Natural killer cell (primary cell): ENCODE measurements at regions not wholly inside any gene's neighbourhood (a gene's known extent, or its start where the extent isn't known, plus 50 kb on each side); places are given as distances from the start of the nearest gene placed in this dataset.

ENCODE experiments used
- ATAC-seq, 3 donors: fragments of 150-1000 bp in 2 of 3; fragments of 200-7000 bp in 1 of 3; cut with Tn5 transposase; 1 replicate in 1 of 3; 2 replicates in 2 of 3; pipeline ENCODE4 v1.10.0; 2021; ENCODE audit warnings: mild to moderate bottlenecking in 2 of 3, moderate library complexity in 2 of 3
- DNase-seq, 2 donors: peaks; one replicate each; pipeline versions ENCODE4 v3.0.0 to v3.0.0-alpha.2; 2013 to 2021; ENCODE audit warnings: mixed read lengths in 1 of 2
- H3K27ac ChIP-seq: one replicate; pipeline ENCODE4 v1.5.1; 2013; ENCODE audit warnings: mild to moderate bottlenecking, low read length
- H3K27me3 ChIP-seq: one replicate; pipeline ENCODE4 v1.6.1; 2013; ENCODE audit warnings: low read length; ENCODE audit not compliant: control insufficient read depth, insufficient read depth
- H3K36me3 ChIP-seq: one replicate; pipeline ENCODE4 v1.6.1; 2013; ENCODE audit warnings: low read length; ENCODE audit not compliant: control insufficient read depth, insufficient read depth
- H3K4me1 ChIP-seq: one replicate; pipeline ENCODE4 v1.6.1; 2013; ENCODE audit warnings: low read length; ENCODE audit not compliant: control insufficient read depth, insufficient read depth
- H3K4me3 ChIP-seq: one replicate; pipeline ENCODE4 v1.5.1; 2013; ENCODE audit warnings: low read length
- H3K9me3 ChIP-seq: one replicate; pipeline ENCODE4 v1.6.1; 2013; ENCODE audit warnings: low read length; ENCODE audit not compliant: control insufficient read depth, insufficient read depth
- H3K27ac Mint-ChIP-seq, 2 donors: one replicate each; pipeline ENCODE4 v1.8.0; 2022; ENCODE audit warnings: mild to moderate bottlenecking in 2 of 2, mixed read lengths in 2 of 2, moderate library complexity in 1 of 2
- H3K27me3 Mint-ChIP-seq, 2 donors: one replicate each; pipeline ENCODE4 v1.8.0; 2022; ENCODE audit warnings: low read depth in 2 of 2, mixed read lengths in 2 of 2
- H3K36me3 Mint-ChIP-seq: one replicate; pipeline ENCODE4 v1.8.0; 2022; ENCODE audit warnings: mixed read lengths
- H3K4me1 Mint-ChIP-seq, 2 donors: one replicate each; pipeline ENCODE4 v1.8.0; 2022; ENCODE audit warnings: mixed read lengths in 2 of 2
- H3K4me3 Mint-ChIP-seq: one replicate; pipeline ENCODE4 v1.8.0; 2022; ENCODE audit warnings: mild to moderate bottlenecking, moderate library complexity, mixed read lengths
- H3K9me3 Mint-ChIP-seq, 2 donors: one replicate each; pipeline ENCODE4 v1.8.0; 2022; ENCODE audit warnings: mixed read lengths in 2 of 2
- whole genome bisulfite sequencing: methylation state at CpG from one replicate; pipeline ENCODE4 v1.1.7; 2013; ENCODE audit warnings: missing lambda C conversion rate; ENCODE audit not compliant: insufficient coverage; 5-methylcytosine and 5-hydroxymethylcytosine counted together
- intact Hi-C: fragments of 100-400 bp; cut with micrococcal nuclease; formaldehyde crosslinking; loops from one replicate; pipeline ENCODE4 v1.14.2; 2022
- TF ChIP-seq, protein P1 (sequence below): fragments of 200-600 bp; IDR thresholded peaks from one replicate; pipeline ENCODE4 v1.8.0; 2022; ENCODE audit warnings: antibody characterized with exemption

DNA sequence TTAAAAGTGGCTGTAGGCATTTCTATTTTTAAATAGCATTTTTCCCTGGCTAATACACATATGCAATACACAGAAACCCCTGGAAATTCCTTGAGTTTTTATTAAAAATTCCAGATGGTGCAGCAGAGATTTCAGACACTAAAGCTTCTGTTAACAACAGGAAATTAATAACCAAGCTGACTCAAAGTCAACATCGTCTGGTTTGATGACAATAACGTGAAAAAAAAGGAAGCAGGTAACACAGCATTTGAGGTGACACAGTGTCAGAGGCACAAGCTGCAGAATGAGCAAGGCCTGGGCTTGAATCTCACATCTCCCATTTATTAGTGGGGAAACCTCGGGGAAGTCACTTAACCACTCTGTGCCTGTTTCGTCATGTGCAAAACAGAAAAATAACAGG lies 64.6 kb upstream of the GJB5 start:
- H3K4me3 ChIP-seq, result no peak overlapping the region

DNA sequence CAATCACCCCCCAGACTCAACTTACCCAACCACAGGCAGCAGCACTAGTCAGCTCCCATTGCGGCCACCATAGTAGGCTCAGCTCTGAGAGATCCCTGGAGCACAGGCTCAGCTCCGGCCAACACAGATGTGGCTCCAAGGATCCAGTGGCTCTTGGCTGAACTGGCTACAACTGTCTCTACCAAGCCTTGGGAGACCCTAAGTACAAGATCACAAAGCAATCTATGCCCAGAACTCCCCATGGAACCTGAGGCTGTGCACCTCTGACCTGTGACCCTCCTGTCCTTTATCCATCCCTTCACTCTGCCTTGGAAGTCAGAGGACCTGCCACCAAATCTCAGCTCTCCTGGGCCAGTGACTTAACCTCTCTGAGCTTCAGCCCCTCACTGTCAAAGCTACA lies 61.8 kb upstream of the GJB5 start:
- H3K27ac Mint-ChIP-seq, result no peak overlapping the region
- H3K27me3 ChIP-seq, result no peaks in the 10 kb centered on the region
- H3K36me3 ChIP-seq, result no peaks in the 10 kb centered on the region
- no peak overlapping the region for H3K4me3 ChIP-seq
- H3K9me3 Mint-ChIP-seq, result no peaks in the 10 kb centered on the region
- no peaks in the 10 kb centered on the region for H3K4me1 Mint-ChIP-seq
- H3K4me1 ChIP-seq, result no peaks in the 10 kb centered on the region
- TF ChIP-seq, protein P1, sequence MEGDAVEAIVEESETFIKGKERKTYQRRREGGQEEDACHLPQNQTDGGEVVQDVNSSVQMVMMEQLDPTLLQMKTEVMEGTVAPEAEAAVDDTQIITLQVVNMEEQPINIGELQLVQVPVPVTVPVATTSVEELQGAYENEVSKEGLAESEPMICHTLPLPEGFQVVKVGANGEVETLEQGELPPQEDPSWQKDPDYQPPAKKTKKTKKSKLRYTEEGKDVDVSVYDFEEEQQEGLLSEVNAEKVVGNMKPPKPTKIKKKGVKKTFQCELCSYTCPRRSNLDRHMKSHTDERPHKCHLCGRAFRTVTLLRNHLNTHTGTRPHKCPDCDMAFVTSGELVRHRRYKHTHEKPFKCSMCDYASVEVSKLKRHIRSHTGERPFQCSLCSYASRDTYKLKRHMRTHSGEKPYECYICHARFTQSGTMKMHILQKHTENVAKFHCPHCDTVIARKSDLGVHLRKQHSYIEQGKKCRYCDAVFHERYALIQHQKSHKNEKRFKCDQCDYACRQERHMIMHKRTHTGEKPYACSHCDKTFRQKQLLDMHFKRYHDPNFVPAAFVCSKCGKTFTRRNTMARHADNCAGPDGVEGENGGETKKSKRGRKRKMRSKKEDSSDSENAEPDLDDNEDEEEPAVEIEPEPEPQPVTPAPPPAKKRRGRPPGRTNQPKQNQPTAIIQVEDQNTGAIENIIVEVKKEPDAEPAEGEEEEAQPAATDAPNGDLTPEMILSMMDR, result no peak
- intact Hi-C loops, result no loop called here
- H3K27me3 Mint-ChIP-seq, result peaks cover 11 to 22% of the 10 kb centered on the region in 2 donors
- no peak overlapping the region for H3K27ac ChIP-seq
- WGBS, result 86% methylated on average over 2 of the region's 2 CpGs
- no peaks in the 10 kb centered on the region for H3K9me3 ChIP-seq
- H3K4me3 Mint-ChIP-seq, result no peak overlapping the region
- ATAC-seq, result no peak
- no peak for DNase-seq
- H3K36me3 Mint-ChIP-seq, result no peaks in the 10 kb centered on the region

More for the DNA sequence above, 64.6 kb upstream of the GJB5 start:
- H3K9me3 ChIP-seq, result no peaks in the 10 kb centered on the region
- DNase-seq, result no peak
- ATAC-seq, result no peak
- H3K4me1 Mint-ChIP-seq, result no peaks in the 10 kb centered on the region
- no peaks in the 10 kb centered on the region for H3K4me1 ChIP-seq
- no peaks in the 10 kb centered on the region for H3K27me3 ChIP-seq
- no peak overlapping the region for H3K27ac Mint-ChIP-seq
- no peak overlapping the region for H3K27ac ChIP-seq
- H3K36me3 ChIP-seq, result no peaks in the 10 kb centered on the region
- 45% methylated on average over 4 of the region's 4 CpGs for WGBS
- H3K36me3 Mint-ChIP-seq, result no peaks in the 10 kb centered on the region
- TF ChIP-seq, protein P1, result no peak
- no peaks in the 10 kb centered on the region for H3K9me3 Mint-ChIP-seq
- intact Hi-C loops, result no loop called here
- no peak overlapping the region for H3K4me3 Mint-ChIP-seq
- peaks cover 16 to 37% of the 10 kb centered on the region in 2 donors for H3K27me3 Mint-ChIP-seq

DNA sequence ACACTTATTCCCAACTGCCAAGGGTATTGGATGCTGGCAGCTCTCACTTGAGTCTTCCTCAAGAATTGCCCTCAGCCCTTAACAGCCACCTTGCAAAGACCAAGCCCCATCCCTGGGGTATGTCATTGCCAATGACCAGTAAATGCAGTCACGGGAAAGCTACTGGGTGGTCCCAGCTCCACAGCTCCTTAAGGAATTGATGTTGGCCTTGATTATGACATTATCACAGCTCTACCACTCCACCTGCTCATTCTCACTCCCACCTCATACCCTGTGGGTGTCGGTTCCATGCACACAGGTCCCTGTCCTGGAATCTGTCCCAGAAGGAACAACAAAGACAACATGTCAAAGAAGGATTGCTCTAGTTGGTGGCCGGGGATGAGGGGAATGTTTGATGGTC lies 60.5 kb upstream of the GJB5 start:
- Mint-ChIP-seq H3K27ac (no peak overlapping the region), H3K36me3 (no peaks in the 10 kb centered on the region), H3K4me1 (no peaks in the 10 kb centered on the region), H3K9me3 (no peaks in the 10 kb centered on the region), H3K27me3 (peaks cover 12 to 26% of the 10 kb centered on the region in 2 donors), H3K4me3 (no peak overlapping the region)
- H3K36me3 ChIP-seq, result no peaks in the 10 kb centered on the region
- no peak overlapping the region for H3K27ac ChIP-seq
- intact Hi-C loops, result no loop called here
- TF ChIP-seq, protein P1, result no peak
- DNase-seq (no peak), ATAC-seq (no peak)
- no peaks in the 10 kb centered on the region for H3K4me1 ChIP-seq
- H3K4me3 ChIP-seq, result no peak overlapping the region
- 60% methylated on average over 3 of the region's 3 CpGs for WGBS
- no peaks in the 10 kb centered on the region for H3K27me3 ChIP-seq
- no peaks in the 10 kb centered on the region for H3K9me3 ChIP-seq

DNA sequence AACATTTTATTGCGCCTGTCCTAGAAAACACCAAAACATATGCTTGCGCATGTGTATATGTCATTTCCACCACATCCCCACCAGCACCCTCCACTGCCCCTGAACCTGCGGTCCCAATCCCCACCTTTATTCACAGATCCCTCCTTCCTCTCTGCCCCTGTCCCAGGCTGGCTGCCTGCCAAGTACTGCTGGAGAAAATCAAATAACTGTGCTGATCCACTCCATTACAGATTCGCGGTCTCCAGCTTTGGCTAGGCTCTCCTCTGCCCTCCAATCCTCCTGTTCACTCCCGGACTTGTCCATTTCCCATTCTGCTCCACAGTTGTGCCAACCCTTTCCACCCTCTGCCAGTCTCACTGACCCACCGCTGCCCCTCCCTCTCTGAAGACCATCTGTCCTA lies 59.3 kb upstream of the GJB5 start:
- H3K9me3 Mint-ChIP-seq, result no peaks in the 10 kb centered on the region
- Histone ChIP-seq H3K4me3 (no peak overlapping the region), H3K36me3 (no peaks in the 10 kb centered on the region), H3K27me3 (no peaks in the 10 kb centered on the region), H3K4me1 (no peaks in the 10 kb centered on the region), H3K27ac (no peak overlapping the region), H3K9me3 (no peaks in the 10 kb centered on the region)
- intact Hi-C loops, result no loop called here
- H3K36me3 Mint-ChIP-seq, result no peaks in the 10 kb centered on the region
- DNase-seq, result no peak
- no peaks in the 10 kb centered on the region for H3K4me1 Mint-ChIP-seq
- 93% methylated on average over 7 of the region's 7 CpGs for WGBS
- H3K27ac Mint-ChIP-seq, result no peak overlapping the region
- ATAC-seq, result no peak
- TF ChIP-seq, protein P1, result no peak
- no peak overlapping the region for H3K4me3 Mint-ChIP-seq
- peaks cover 12 to 16% of the 10 kb centered on the region in 2 donors for H3K27me3 Mint-ChIP-seq
